ENCODE measurements at regions not wholly inside any gene's neighbourhood (a gene's known extent, or its start where the extent isn't known, plus 50 kb on each side); places are given as distances from the start of the nearest gene placed in this dataset.

DNA sequence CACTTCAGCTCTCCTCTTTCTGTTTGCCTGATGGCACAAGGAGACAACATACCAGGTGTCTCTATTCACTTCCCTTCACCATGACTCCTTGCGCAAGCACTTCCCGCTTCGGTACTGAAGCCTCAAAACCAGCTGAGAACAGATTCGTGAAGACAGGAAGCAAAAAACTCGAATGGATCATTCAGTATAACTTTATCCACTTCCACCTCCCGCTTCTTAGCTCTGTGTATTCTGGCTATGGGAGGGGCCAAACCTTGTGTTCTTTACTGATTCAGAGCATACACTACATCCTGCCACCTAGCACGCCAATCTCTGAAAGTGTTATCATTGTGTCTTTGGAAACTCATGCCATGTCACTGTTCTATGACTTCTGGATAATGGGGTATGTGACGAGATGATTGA, 62.2 kb upstream of the ADA2 start:
- H3K4me2 ChIP-seq (ENCODE audit: insufficient read depth in 1 of 2, low read depth in 2 of 2, low read length in 2 of 2) = no peak overlapping the region
- no peak overlapping the region for H3K56ac ChIP-seq (replicated peaks; ENCODE audit: insufficient read length, low read depth, low read length)
- H2AK5ac ChIP-seq (ENCODE audit: low read depth, low read length) = no peak overlapping the region
- ChIA-PET CTCF (ENCODE audit: partially characterized antibody) (interaction anchor here (0.7 to 1.2 kb wide), 5 partner anchors 8 to 217 kb away, joined by 3 to 5 read pairs (median 3); no protein-coding TSS in a partner anchor), POLR2A (ENCODE audit: partially characterized antibody) (interaction anchor here (0.5 to 0.8 kb wide), 2 partner anchors 87 to 741 kb away, joined by 3 read pairs; no protein-coding TSS in a partner anchor)
- no peak overlapping the region for H2BK20ac ChIP-seq (ENCODE audit: low read length)
- H3K27me3 ChIP-seq (replicated peaks in 1 of 4; ENCODE audit: control insufficient read depth in 3 of 4, extremely low read depth in 1 of 4, insufficient read depth in 3 of 4, low read length in 3 of 4) = no peaks in the 10 kb centered on the region
- no peaks in the 10 kb centered on the region for H3K36me3 ChIP-seq (ENCODE audit: control insufficient read depth in 2 of 4, insufficient read depth in 4 of 4, low read length in 3 of 4)
- no peak overlapping the region for H2BK120ac ChIP-seq (replicated peaks; ENCODE audit: low read depth, low read length)
- H3K9me3 ChIP-seq (ENCODE audit: insufficient read depth in 2 of 2, low read depth in 1 of 2, low read length in 1 of 2) = no peaks in the 10 kb centered on the region
- no peaks in the 10 kb centered on the region for H4K20me1 ChIP-seq (replicated peaks in 1 of 2; ENCODE audit: control insufficient read depth in 1 of 2, insufficient read depth in 2 of 2, low read length in 2 of 2)
- H3K4me1 ChIP-seq (replicated peaks in 1 of 4; ENCODE audit: control insufficient read depth in 3 of 4, insufficient read depth in 4 of 4, low read length in 3 of 4) = no peaks in the 10 kb centered on the region
- FAIRE-seq (no peak), DNase-seq (ENCODE audit: low read depth in 1 of 2, low spot score in 2 of 2) (no peak)
- no peak overlapping the region for H3K14ac ChIP-seq (ENCODE audit: insufficient read length)
- H3K23ac ChIP-seq (ENCODE audit: insufficient read length) = no peak overlapping the region
- H3K4ac ChIP-seq (replicated peaks; ENCODE audit: insufficient read length, low read depth, low read length) = no peak overlapping the region
- TF ChIP-seq CTBP2 (IDR thresholded peaks at IDR 0.05; ENCODE audit: borderline replicate concordance, insufficient read depth, insufficient read length, low read length) (no peak), SAP30 (IDR thresholded peaks at IDR 0.05; ENCODE audit: insufficient read depth, insufficient replicate concordance, low read length) (no peak), RXRA (IDR thresholded peaks at IDR 0.05; ENCODE audit: insufficient read depth, low read depth, low read length) (no peak), FOSL1 (IDR thresholded peaks at IDR 0.05; ENCODE audit: insufficient read depth, low read depth, low read length) (no peak), SP1 (IDR thresholded peaks at IDR 0.05; ENCODE audit: low read depth, low read length) (no peak), BCL11A (IDR thresholded peaks at IDR 0.05; ENCODE audit: low read depth in 2 of 2, low read length in 2 of 2) (no peak), KDM5A (IDR thresholded peaks at IDR 0.05; ENCODE audit: low read length) (no peak), TAF1 (IDR thresholded peaks at IDR 0.05; ENCODE audit: low read depth, low read length) (no peak), JUN (IDR thresholded peaks at IDR 0.05; ENCODE audit: low read depth, low read length) (no peak), POLR2AphosphoS5 (IDR thresholded peaks at IDR 0.05; ENCODE audit: low read depth, low read length) (no peak), TBP (IDR thresholded peaks at IDR 0.05; ENCODE audit: low read depth, low read length) (no peak)
- TF ChIP-seq, protein P1, sequence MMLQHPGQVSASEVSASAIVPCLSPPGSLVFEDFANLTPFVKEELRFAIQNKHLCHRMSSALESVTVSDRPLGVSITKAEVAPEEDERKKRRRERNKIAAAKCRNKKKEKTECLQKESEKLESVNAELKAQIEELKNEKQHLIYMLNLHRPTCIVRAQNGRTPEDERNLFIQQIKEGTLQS (IDR thresholded peaks at IDR 0.05; ENCODE audit: insufficient read depth, low read depth, low read length) = no peak
- H2BK5ac ChIP-seq (ENCODE audit: low read depth, low read length) = no peak overlapping the region
- H4K91ac ChIP-seq (replicated peaks; ENCODE audit: insufficient read length, low read length) = no peak overlapping the region
- H3K27ac ChIP-seq (ENCODE audit: low read depth, low read length) = no peak overlapping the region
- H3K4me3 ChIP-seq (ENCODE audit: extremely low read depth in 1 of 4, insufficient read depth in 2 of 4, low read depth in 3 of 4, low read length in 4 of 4) = no peak overlapping the region
- no peak overlapping the region for H2BK15ac ChIP-seq (ENCODE audit: low read length)
- H3K79me2 ChIP-seq (ENCODE audit: control insufficient read depth in 1 of 2, insufficient read depth in 2 of 2, low read length in 2 of 2) = no peaks in the 10 kb centered on the region
- H2BK12ac ChIP-seq (ENCODE audit: low read depth, low read length) = no peak overlapping the region
- no peaks in the 10 kb centered on the region for H3K23me2 ChIP-seq (ENCODE audit: low read depth, low read length)
- no peak overlapping the region for H3K18ac ChIP-seq (ENCODE audit: extremely low read depth, low read length)
- H3K79me1 ChIP-seq (ENCODE audit: low read depth, low read length) = no peaks in the 10 kb centered on the region
- no peak overlapping the region for H4K8ac ChIP-seq (ENCODE audit: extremely low read depth, insufficient read depth, low read length)
- H3K9ac ChIP-seq (replicated peaks in 1 of 4; ENCODE audit: extremely low read depth in 1 of 4, low read depth in 3 of 4, low read length in 3 of 4) = no peak overlapping the region
- H4K5ac ChIP-seq (ENCODE audit: insufficient read length, low read depth, low read length) = no peak overlapping the region
- 92% methylated on average over 8 of the region's 8 CpGs; no CpG with 5 or more reads in 1 of the 2 experiments for WGBS, 2 experiments (ENCODE audit: extremely low coverage in 1 of 2, insufficient coverage in 1 of 2, insufficient read length in 1 of 2, insufficient replicate concordance in 2 of 2, low coverage in 1 of 2, low lambda C conversion rate in 2 of 2, missing lambda C conversion rate in 1 of 2)
- no peak overlapping the region; the same call in 1 of the 2 replicates for H2AFZ ChIP-seq (ENCODE audit: low read length)

Measured in H1 (cell line).